Gastrocnemius medialis (tissue), 4 donors: ENCODE measurements at regions not wholly inside any gene's neighbourhood (a gene's known extent, or its start where the extent isn't known, plus 50 kb on each side); places are given as distances from the start of the nearest gene placed in this dataset.

Experiments used
- ATAC-seq, 2 donors: fragments of 150-250 bp; one replicate each; pipeline ENCODE4 v1.9.1; 2016
- DNase-seq, 2 donors: peaks; one replicate each; pipeline ENCODE4 v3.0.0-alpha.2; 2019
- H3K27ac ChIP-seq, 4 donors: fragments of 200-600 bp; sonication (generic); 1 replicate in 1 of 4; 2 replicates in 3 of 4; pipeline ENCODE4 v1.5.1; 2016 to 2018; ENCODE audit warnings: mild to moderate bottlenecking in 2 of 4, moderate library complexity in 1 of 4
- H3K27me3 ChIP-seq, 3 donors: fragments of 200-600 bp; sonication (generic) in 2 of 3; 1 replicate in 1 of 3; 2 replicates in 2 of 3; pipeline versions ENCODE4 v1.5.1 to v1.6.0; 2016 to 2019; ENCODE audit warnings: mild to moderate bottlenecking in 1 of 3, moderate library complexity in 1 of 3
- H3K36me3 ChIP-seq, 2 donors: fragments of 200-600 bp; sonication (generic) in 1 of 2; one replicate each; pipeline ENCODE4 v1.5.1; 2017 to 2018
- H3K4me1 ChIP-seq, 2 donors: fragments of 200-600 bp; sonication (generic) in 1 of 2; one replicate each; pipeline ENCODE4 v1.5.1; 2016 to 2017; ENCODE audit warnings: mild to moderate bottlenecking in 2 of 2
- H3K4me3 ChIP-seq, 4 donors: fragments of 200-600 bp; sonication (generic) in 3 of 4; 1 replicate in 1 of 4; 2 replicates in 3 of 4; pipeline ENCODE4 v1.5.1; 2016 to 2019; ENCODE audit warnings: mild to moderate bottlenecking in 2 of 4
- H3K9me3 ChIP-seq, 3 donors: fragments of 200-600 bp; sonication (generic) in 2 of 3; 1 replicate in 1 of 3; 2 replicates in 2 of 3; pipeline ENCODE4 v1.5.1; 2016 to 2019
- POLR2A ChIP-seq, 2 donors: fragments of 450-650 bp; IDR thresholded peaks; one replicate each; pipeline ENCODE4 v1.6.1; 2017; ENCODE audit warnings: antibody characterized with exemption in 2 of 2, mild to moderate bottlenecking in 2 of 2, moderate library complexity in 2 of 2
- in situ Hi-C, 4 donors: fragments of 200-750 bp; cut with MboI; loops; one replicate each; pipeline versions ENCODE4 v1.15.0 to v1.8.0; 2017; ENCODE audit warnings: low sequenced_read_pairs in 4 of 4
- intact Hi-C: fragments of 100-400 bp; cut with DNase I; formaldehyde crosslinking; loops from one replicate; pipeline ENCODE4 v1.15.1; 2023; ENCODE audit warnings: low total_unique reads
- TF ChIP-seq, protein P1 (sequence below), 5 experiments: fragments of 450-650 bp in 3 of 5; fragments of 200-600 bp in 2 of 5; sonication (generic) in 2 of 5; IDR thresholded peaks in 4 of 5; conservative IDR thresholded peaks in 1 of 5; 1 replicate in 4 of 5; 2 replicates in 1 of 5; pipeline ENCODE4 v1.5.1; 2016 to 2019; ENCODE audit warnings: antibody characterized with exemption in 5 of 5, mild to moderate bottlenecking in 3 of 5, moderate library complexity in 3 of 5

- Histone ChIP-seq H3K27ac (no peak overlapping the region), H3K9me3 (no peaks in the 10 kb centered on the region), H3K27me3 (no peaks in the 10 kb centered on the region), H3K36me3 (no peaks in the 10 kb centered on the region), H3K4me3 (no peak overlapping the region), H3K4me1 (no peaks in the 10 kb centered on the region)
- in situ Hi-C loops, result no loop called here
- no peak for DNase-seq
- TF ChIP-seq POLR2A (IDR thresholded peaks at IDR 0.05), result no peak
- TF ChIP-seq, protein P1, sequence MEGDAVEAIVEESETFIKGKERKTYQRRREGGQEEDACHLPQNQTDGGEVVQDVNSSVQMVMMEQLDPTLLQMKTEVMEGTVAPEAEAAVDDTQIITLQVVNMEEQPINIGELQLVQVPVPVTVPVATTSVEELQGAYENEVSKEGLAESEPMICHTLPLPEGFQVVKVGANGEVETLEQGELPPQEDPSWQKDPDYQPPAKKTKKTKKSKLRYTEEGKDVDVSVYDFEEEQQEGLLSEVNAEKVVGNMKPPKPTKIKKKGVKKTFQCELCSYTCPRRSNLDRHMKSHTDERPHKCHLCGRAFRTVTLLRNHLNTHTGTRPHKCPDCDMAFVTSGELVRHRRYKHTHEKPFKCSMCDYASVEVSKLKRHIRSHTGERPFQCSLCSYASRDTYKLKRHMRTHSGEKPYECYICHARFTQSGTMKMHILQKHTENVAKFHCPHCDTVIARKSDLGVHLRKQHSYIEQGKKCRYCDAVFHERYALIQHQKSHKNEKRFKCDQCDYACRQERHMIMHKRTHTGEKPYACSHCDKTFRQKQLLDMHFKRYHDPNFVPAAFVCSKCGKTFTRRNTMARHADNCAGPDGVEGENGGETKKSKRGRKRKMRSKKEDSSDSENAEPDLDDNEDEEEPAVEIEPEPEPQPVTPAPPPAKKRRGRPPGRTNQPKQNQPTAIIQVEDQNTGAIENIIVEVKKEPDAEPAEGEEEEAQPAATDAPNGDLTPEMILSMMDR (IDR thresholded peaks at IDR 0.05 in 4 of 5, conservative IDR thresholded peaks at IDR 0.05 in 1 of 5), result no peak
- intact Hi-C loops, result no loop called here
- ATAC-seq, result no peak
Measured at GRCh38 chr3:113105093-113105449, 106.3 kb upstream of the BOC start.

DNA sequence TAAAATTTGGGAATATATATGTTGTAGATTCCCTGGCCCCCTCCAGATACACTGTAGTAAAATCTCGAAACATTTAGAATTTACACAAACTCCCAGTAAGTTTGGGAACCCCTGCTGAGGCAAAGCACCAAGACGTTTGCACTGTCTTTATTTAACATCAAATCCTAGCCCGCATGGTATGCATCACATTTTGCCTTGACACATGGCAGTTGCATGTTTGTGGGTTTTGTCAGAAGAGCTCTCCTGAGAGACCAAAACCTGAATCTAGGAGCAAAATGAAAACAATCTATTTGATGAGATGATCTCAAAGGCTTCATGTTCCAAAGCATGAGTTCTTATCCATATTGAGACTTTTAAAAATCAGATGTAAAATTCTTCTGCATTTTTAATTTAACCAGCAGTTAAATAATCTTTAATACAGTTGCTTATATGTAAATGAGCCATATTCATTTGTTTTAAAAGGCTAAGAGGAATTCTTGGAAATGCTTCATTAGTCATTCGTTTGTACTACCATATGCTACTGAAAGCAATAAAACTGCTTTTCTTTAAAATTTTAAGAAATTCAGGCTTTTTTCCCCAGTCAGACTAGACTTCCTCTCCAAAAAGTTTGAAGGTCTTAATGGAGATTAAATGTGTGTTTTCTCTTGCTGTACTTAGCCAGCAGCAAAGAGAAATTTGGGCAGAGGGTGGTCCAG is 105.2 kb upstream of the BOC start:
- no peak overlapping the region for H3K27ac ChIP-seq
- H3K27me3 ChIP-seq, result no peaks in the 10 kb centered on the region
- H3K36me3 ChIP-seq, result no peaks in the 10 kb centered on the region
- no peaks in the 10 kb centered on the region for H3K4me1 ChIP-seq
- no peak for ATAC-seq
- no peaks in the 10 kb centered on the region for H3K9me3 ChIP-seq
- no peak for DNase-seq
- no peak for TF ChIP-seq POLR2A (IDR thresholded peaks at IDR 0.05)
- TF ChIP-seq, protein P1 (IDR thresholded peaks at IDR 0.05 in 4 of 5, conservative IDR thresholded peaks at IDR 0.05 in 1 of 5), result no peak
- H3K4me3 ChIP-seq, result no peak overlapping the region
- in situ Hi-C loops, result no loop called here
- intact Hi-C loops, result no loop called here

DNA sequence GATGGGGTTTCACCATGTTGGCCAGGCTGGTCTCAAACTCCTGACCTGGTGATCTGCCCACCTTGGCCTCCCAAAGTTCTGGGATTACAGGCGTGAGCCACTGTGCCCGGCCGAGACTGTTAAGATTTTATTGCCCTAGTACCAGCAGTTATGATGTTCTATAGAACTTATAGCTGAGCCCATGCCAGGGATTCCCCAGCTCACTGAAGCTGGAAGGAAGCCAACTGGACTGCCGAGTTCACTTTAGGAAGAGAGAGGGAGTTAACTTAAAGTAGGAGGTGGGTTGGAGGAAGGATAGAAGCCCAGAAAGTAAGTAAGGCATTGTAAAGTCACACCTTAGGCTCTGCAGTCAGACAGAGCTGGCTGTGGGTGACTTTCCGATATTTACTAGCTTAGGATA is 101.1 kb upstream of the BOC start:
- Histone ChIP-seq H3K27me3 (no peaks in the 10 kb centered on the region), H3K36me3 (no peaks in the 10 kb centered on the region), H3K27ac (no peak overlapping the region), H3K4me1 (no peaks in the 10 kb centered on the region), H3K4me3 (no peak overlapping the region), H3K9me3 (no peaks in the 10 kb centered on the region)
- in situ Hi-C loops (no loop called here), intact Hi-C loops (no loop called here)
- no peak for TF ChIP-seq POLR2A (IDR thresholded peaks at IDR 0.05)
- TF ChIP-seq, protein P1 (IDR thresholded peaks at IDR 0.05 in 4 of 5, conservative IDR thresholded peaks at IDR 0.05 in 1 of 5), result no peak
- no peak for DNase-seq
- ATAC-seq, result no peak

GRCh38 chr3:113111011-113111707 is 100.2 kb upstream of the BOC start:
- ATAC-seq (no peak), DNase-seq (no peak)
- in situ Hi-C loops (no loop called here), intact Hi-C loops (no loop called here)
- H3K36me3 ChIP-seq, result no peaks in the 10 kb centered on the region
- no peak overlapping the region for H3K27ac ChIP-seq
- no peaks in the 10 kb centered on the region for H3K9me3 ChIP-seq
- H3K27me3 ChIP-seq, result no peaks in the 10 kb centered on the region
- TF ChIP-seq POLR2A (IDR thresholded peaks at IDR 0.05), result no peak
- TF ChIP-seq, protein P1 (IDR thresholded peaks at IDR 0.05 in 4 of 5, conservative IDR thresholded peaks at IDR 0.05 in 1 of 5), result no peak
- no peaks in the 10 kb centered on the region for H3K4me1 ChIP-seq
- no peak overlapping the region for H3K4me3 ChIP-seq
